GM12891 (cell line): ENCODE measurements at regions not wholly inside any gene's neighbourhood (a gene's known extent, or its start where the extent isn't known, plus 50 kb on each side); places are given as distances from the start of the nearest gene placed in this dataset.

ENCODE experiments used
- PAX5 ChIP-seq: IDR thresholded peaks from 2 replicates; pipeline ENCODE4 v1.6.1; 2011; ENCODE audit warnings: low read length, moderate library complexity, mild to moderate bottlenecking; ENCODE audit not compliant: insufficient read depth, severe bottlenecking
- POLR2A ChIP-seq: IDR thresholded peaks from 2 replicates; pipeline ENCODE4 v1.6.1; 2011; ENCODE audit warnings: low read depth, low read length, control low read depth
- POLR2AphosphoS5 ChIP-seq: IDR thresholded peaks from 2 replicates; pipeline ENCODE4 v1.6.1; 2011; ENCODE audit warnings: low read depth, low read length, control low read depth
- SPI1 ChIP-seq: IDR thresholded peaks from 2 replicates; pipeline ENCODE4 v1.6.1; 2011; ENCODE audit warnings: low read depth, low read length, control low read depth
- TAF1 ChIP-seq: IDR thresholded peaks from 2 replicates; pipeline ENCODE4 v1.6.1; 2011; ENCODE audit warnings: low read depth, low read length, control low read depth

DNA sequence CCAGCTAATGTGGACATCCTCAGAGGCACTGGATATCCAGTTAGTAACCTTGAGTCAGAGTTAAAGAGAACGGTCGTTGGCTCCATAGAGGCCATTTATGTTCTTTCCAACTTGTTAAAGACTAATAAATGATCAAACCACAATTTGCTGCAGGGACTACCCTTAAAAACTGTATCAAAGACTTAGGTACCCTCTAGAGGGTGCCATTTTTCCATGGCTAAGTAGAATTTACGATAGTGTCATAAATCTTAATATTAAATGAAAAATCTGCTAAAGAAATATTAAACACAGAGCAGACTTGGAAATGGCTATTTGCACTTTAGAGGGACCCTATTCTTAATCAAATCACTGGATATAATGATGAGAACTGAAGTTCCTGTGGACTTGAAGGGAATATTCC is 685.2 kb upstream of the CHORDC1 start:
- no peak for TF ChIP-seq POLR2A
- TF ChIP-seq POLR2AphosphoS5 = no peak
- TF ChIP-seq TAF1 = no peak
- no peak for TF ChIP-seq SPI1
- no peak for TF ChIP-seq PAX5
